NCI-H748 (cell line): ENCODE measurements at regions not wholly inside any gene's neighbourhood (a gene's known extent, or its start where the extent isn't known, plus 50 kb on each side); places are given as distances from the start of the nearest gene placed in this dataset.

ENCODE experiments used
- DNase-seq: peaks from one replicate; lab custom pipeline; 2025; ENCODE audit not compliant: unreplicated experiment; lab: John Stamatoyannopoulos, UW

DNA sequence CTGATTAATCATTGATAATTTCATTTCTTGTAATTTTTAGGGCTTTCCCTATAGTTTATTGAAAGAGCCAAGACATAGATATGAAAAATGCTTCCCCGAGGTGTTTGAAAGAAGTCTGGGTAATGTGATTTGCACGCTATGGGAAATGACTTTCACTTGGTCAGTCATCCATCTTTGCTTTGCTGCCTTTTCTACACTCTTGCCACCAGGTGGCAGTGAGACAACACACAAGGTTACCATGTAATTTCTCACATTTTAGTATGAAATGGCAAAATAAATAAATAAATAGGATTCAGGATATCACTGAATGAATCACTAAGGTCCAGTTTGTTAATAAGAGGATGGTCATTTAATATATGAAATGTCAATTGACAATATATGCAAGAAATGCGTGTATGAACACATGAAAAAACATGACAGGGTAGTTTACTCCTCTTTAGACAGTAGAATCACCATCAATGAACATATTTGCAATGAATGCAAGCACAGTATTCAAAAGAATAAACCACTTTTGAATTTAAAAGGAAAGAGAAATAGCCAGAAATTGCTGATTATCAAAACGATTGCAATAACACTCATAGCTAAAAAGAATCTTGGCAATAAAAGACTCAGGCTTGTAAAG is 52.2 kb upstream of the KCNH7 start:
- DNase-seq, result peak; percentile 81

DNA sequence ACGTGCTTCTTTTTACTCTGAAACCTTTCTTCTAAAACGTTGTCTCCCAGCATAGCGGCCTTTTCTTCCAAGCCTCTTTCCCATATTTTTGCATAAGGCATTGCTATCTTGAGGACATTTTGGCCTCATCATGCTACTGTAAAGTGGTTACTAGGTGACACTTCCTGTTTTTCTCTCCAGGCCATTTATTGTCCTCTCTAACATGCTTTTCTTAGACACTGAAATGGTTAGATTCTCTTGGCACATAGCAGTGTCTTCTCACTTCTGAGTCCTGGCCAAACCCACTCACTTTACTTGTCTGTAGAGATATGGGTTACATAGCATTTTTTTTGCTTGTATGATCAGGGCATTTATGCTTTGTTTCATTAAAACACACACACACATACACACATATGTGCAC is 50.1 kb upstream of the KCNH7 start:
- DNase-seq, result peak; percentile 75
